Neural progenitor cell (in vitro differentiated cells): ENCODE measurements at regions not wholly inside any gene's neighbourhood (a gene's known extent, or its start where the extent isn't known, plus 50 kb on each side); places are given as distances from the start of the nearest gene placed in this dataset.

Experiments
- DNase-seq: peaks from one replicate; pipeline ENCODE4 v3.0.0-alpha.2; 2016; ENCODE audit warnings: low spot score
- H2AFZ ChIP-seq: fragments of 200-600 bp; sonication (generic); replicated peaks from 2 replicates; pipeline ENCODE4 v1.6.1; 2016; ENCODE audit warnings: antibody characterized with exemption
- H3F3A ChIP-seq: fragments of 200-600 bp; sonication (generic); 2 replicates; pipeline ENCODE4 v1.6.1; 2016; ENCODE audit warnings: antibody characterized with exemption, low read depth
- H3K27ac ChIP-seq: fragments of 200-600 bp; sonication (generic); 2 replicates; pipeline ENCODE4 v1.5.1; 2016; ENCODE audit warnings: mild to moderate bottlenecking
- H3K27me3 ChIP-seq: fragments of 200-600 bp; sonication (generic); 2 replicates; pipeline ENCODE4 v1.6.1; 2016; ENCODE audit warnings: mild to moderate bottlenecking, moderate library complexity
- H3K36me3 ChIP-seq: fragments of 200-600 bp; sonication (generic); 2 replicates; pipeline ENCODE4 v1.5.1; 2016
- H3K4me1 ChIP-seq: fragments of 200-600 bp; sonication (generic); 2 replicates; pipeline ENCODE4 v1.6.1; 2016; ENCODE audit warnings: mixed run types
- H3K4me2 ChIP-seq: fragments of 200-600 bp; sonication (generic); 2 replicates; pipeline ENCODE4 v1.6.1; 2016
- H3K4me3 ChIP-seq: fragments of 200-600 bp; sonication (generic); 2 replicates; pipeline ENCODE4 v1.5.1; 2016
- H3K79me2 ChIP-seq: fragments of 200-600 bp; sonication (generic); 2 replicates; pipeline ENCODE4 v1.6.1; 2016; ENCODE audit warnings: low read depth
- H3K9ac ChIP-seq: fragments of 200-600 bp; sonication (generic); 2 replicates; pipeline ENCODE4 v1.6.1; 2016
- H3K9me3 ChIP-seq: fragments of 200-600 bp; sonication (generic); 2 replicates; pipeline ENCODE4 v1.5.1; 2016; ENCODE audit warnings: low read depth
- H4K20me1 ChIP-seq: fragments of 200-600 bp; sonication (generic); 2 replicates; pipeline ENCODE4 v1.6.1; 2016; ENCODE audit warnings: low read depth
- H3K27ac Mint-ChIP-seq: 3 replicates; pipeline ENCODE4 v1.8.0; 2021; ENCODE audit warnings: mixed read lengths
- H3K27me3 Mint-ChIP-seq: 2 replicates; pipeline ENCODE4 v1.8.0; 2022; ENCODE audit warnings: low read depth, mild to moderate bottlenecking, inconsistent platforms, moderate library complexity, mixed read lengths; ENCODE audit not compliant: insufficient read depth
- H3K36me3 Mint-ChIP-seq: 3 replicates; pipeline ENCODE4 v1.8.0; 2021; ENCODE audit warnings: mixed read lengths
- H3K4me1 Mint-ChIP-seq: 3 replicates; pipeline ENCODE4 v1.8.0; 2021; ENCODE audit warnings: mixed read lengths
- H3K4me3 Mint-ChIP-seq: 3 replicates; pipeline ENCODE4 v1.8.0; 2021; ENCODE audit warnings: mild to moderate bottlenecking, moderate library complexity, mixed read lengths
- H3K9me3 Mint-ChIP-seq: 3 replicates; pipeline ENCODE4 v1.8.0; 2020; ENCODE audit warnings: mixed read lengths
- CTCF ChIP-seq: fragments of 200-600 bp; sonication (generic); IDR thresholded peaks from 2 replicates; pipeline ENCODE4 v1.5.1; 2017; ENCODE audit warnings: antibody characterized with exemption, mild to moderate bottlenecking
- EZH2 ChIP-seq: fragments of 200-600 bp; sonication (generic); IDR thresholded peaks from 2 replicates; pipeline ENCODE4 v1.6.1; 2017; ENCODE audit warnings: antibody characterized with exemption, mild to moderate bottlenecking, moderate library complexity
- EZH2phosphoT487 ChIP-seq: fragments of 200-600 bp; sonication (generic); IDR thresholded peaks from 2 replicates; pipeline ENCODE4 v1.6.1; 2017; ENCODE audit warnings: antibody characterized with exemption

- Mint-ChIP-seq H3K27me3 (no peaks in the 10 kb centered on the region), H3K4me1 (no peaks in the 10 kb centered on the region), H3K4me3 (no peak overlapping the region), H3K27ac (no peak overlapping the region), H3K9me3 (no peaks in the 10 kb centered on the region), H3K36me3 (no peaks in the 10 kb centered on the region)
- no peak for TF ChIP-seq EZH2
- no peak for TF ChIP-seq CTCF
- no peak for TF ChIP-seq EZH2phosphoT487
- Histone ChIP-seq H3K36me3 (no peaks in the 10 kb centered on the region), H3F3A (no peaks in the 10 kb centered on the region), H3K9ac (no peak overlapping the region), H3K9me3 (no peaks in the 10 kb centered on the region), H4K20me1 (no peaks in the 10 kb centered on the region), H3K4me1 (no peaks in the 10 kb centered on the region), H2AFZ (no peak overlapping the region), H3K27ac (no peak overlapping the region), H3K4me3 (no peak overlapping the region), H3K79me2 (no peaks in the 10 kb centered on the region), H3K27me3 (no peaks in the 10 kb centered on the region), H3K4me2 (no peak overlapping the region)
- DNase-seq, result no peak
Observed at GRCh38 chr13:107477772-107478379, 737.5 kb downstream of the LIG4 start.

- no peak overlapping the region for H3K4me2 ChIP-seq
- Mint-ChIP-seq H3K27me3 (no peaks in the 10 kb centered on the region), H3K9me3 (no peaks in the 10 kb centered on the region), H3K36me3 (no peaks in the 10 kb centered on the region), H3K4me1 (no peaks in the 10 kb centered on the region), H3K4me3 (no peak overlapping the region), H3K27ac (no peak overlapping the region)
- no peak overlapping the region for H3K4me3 ChIP-seq
- H3F3A ChIP-seq, result no peaks in the 10 kb centered on the region
- no peaks in the 10 kb centered on the region for H3K4me1 ChIP-seq
- H3K36me3 ChIP-seq, result no peaks in the 10 kb centered on the region
- H3K9me3 ChIP-seq, result no peaks in the 10 kb centered on the region
- no peak overlapping the region for H3K27ac ChIP-seq
- H3K9ac ChIP-seq, result no peak overlapping the region
- H3K79me2 ChIP-seq, result no peaks in the 10 kb centered on the region
- no peaks in the 10 kb centered on the region for H4K20me1 ChIP-seq
- no peak overlapping the region for H2AFZ ChIP-seq
- no peak for DNase-seq
- H3K27me3 ChIP-seq, result no peaks in the 10 kb centered on the region
- TF ChIP-seq EZH2phosphoT487, result no peak
- no peak for TF ChIP-seq CTCF
- no peak for TF ChIP-seq EZH2
Observed at GRCh38 chr13:107475753-107476453, 739.4 kb downstream of the LIG4 start.

- H4K20me1 ChIP-seq, result no peaks in the 10 kb centered on the region
- H3F3A ChIP-seq, result no peaks in the 10 kb centered on the region
- TF ChIP-seq CTCF, result no peak
- TF ChIP-seq EZH2phosphoT487, result no peak
- TF ChIP-seq EZH2, result no peak
- H3K4me3 ChIP-seq, result no peak overlapping the region
- Mint-ChIP-seq H3K36me3 (no peaks in the 10 kb centered on the region), H3K4me3 (no peak overlapping the region), H3K27me3 (no peaks in the 10 kb centered on the region), H3K27ac (no peak overlapping the region), H3K4me1 (no peaks in the 10 kb centered on the region), H3K9me3 (no peaks in the 10 kb centered on the region)
- H3K36me3 ChIP-seq, result no peaks in the 10 kb centered on the region
- H3K4me2 ChIP-seq, result no peak overlapping the region
- H3K9ac ChIP-seq, result no peak overlapping the region
- no peaks in the 10 kb centered on the region for H3K4me1 ChIP-seq
- H3K27me3 ChIP-seq, result no peaks in the 10 kb centered on the region
- H2AFZ ChIP-seq, result no peak overlapping the region
- DNase-seq, result no peak
- H3K79me2 ChIP-seq, result no peaks in the 10 kb centered on the region
- H3K9me3 ChIP-seq, result no peaks in the 10 kb centered on the region
- H3K27ac ChIP-seq, result no peak overlapping the region
Observed at GRCh38 chr13:107473253-107473652, 742.1 kb downstream of the LIG4 start.
